A204.1 (cell line): ENCODE measurements at regions not wholly inside any gene's neighbourhood (a gene's known extent, or its start where the extent isn't known, plus 50 kb on each side); places are given as distances from the start of the nearest gene placed in this dataset.
"Not testable (repeated sequence)": the region's sequence is repeated elsewhere in the genome, so short reads cannot be mapped to it uniquely, and the experiment has no call there.

ENCODE experiments used
- FAIRE-seq: peaks from 2 replicates; lab custom pipeline; 2012; peaks lifted over from hg19 to GRCh38; lab: Jason Lieb, UNC

DNA sequence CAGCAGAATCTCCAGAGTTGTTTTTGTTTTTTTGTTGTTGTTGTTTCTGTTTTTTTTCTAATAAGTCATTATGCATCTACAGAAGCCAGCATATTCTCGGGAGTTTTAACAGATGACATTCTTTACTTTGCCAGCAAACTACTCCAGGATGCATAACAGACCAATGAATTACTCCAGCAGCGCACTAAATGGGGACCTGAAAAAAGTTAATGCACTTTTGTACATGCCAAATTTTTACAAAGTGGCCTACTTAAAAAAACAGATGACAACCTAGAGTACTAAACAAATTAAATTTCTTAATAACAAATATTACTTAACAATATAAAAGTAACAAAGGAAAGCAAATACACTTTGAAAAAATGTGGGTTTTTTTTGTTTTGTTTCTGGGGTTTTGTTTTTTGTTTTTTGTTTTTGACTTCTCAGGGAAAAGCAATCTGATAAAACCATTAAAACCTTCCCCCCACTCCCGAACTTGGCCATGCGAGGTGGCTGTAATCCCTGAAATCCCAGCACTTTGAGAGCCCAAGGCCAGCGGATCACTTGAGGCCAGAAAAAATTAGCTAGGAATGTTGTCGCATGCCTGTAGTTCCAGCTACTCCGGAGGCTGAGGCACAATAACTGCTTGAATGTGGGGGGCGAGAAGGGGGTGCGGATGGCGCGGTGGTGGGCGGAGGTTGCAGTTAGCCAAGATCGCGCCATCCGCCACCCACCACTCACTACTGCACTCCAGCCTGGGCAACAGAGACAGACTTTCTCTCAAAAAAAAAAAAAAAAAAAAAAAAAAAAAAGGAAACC is 352.4 kb downstream of the CETN3 start:
- FAIRE-seq = no peak

DNA sequence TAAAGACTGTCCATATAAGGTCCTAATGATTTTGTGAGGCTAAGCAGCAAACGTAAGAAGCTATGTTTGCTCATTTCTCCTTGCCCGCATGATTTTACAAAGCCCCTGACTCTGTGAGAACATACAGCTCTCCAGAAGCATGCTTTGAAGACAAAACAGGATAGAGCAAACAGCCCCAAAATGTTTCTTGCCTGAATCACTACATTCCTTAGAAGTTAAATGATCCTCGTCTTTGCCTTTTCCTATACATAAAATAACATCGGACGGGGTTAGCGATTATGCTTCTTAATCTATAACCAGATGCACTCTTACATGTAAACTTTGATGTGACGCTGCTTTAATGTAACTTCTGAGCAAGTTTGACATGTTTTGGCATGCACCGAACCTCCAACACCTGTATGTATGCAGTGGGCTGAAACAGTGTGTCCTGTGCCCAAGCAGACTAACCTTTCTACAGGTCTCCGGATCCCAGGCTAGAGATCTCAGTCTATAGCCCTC is 353.7 kb downstream of the CETN3 start:
- no peak for FAIRE-seq

DNA sequence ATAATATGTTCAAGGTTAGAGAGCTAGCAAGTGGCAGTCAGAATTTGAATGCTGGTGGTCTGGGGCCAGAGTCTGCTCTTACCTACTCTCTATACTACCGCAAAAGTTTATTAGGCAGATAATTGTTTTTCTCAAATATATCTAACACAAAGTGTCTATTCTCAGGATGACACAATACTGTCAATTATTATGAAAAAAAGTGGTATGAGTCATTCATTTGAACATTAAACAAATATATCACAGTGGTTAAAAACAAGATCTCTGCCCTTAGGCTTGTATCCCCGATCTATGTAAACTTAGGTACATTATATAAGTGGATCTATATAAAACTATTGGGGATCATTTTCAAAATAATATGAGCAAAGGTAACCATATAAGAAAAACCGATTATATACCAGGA is 354.9 kb downstream of the CETN3 start:
- no peak for FAIRE-seq

DNA sequence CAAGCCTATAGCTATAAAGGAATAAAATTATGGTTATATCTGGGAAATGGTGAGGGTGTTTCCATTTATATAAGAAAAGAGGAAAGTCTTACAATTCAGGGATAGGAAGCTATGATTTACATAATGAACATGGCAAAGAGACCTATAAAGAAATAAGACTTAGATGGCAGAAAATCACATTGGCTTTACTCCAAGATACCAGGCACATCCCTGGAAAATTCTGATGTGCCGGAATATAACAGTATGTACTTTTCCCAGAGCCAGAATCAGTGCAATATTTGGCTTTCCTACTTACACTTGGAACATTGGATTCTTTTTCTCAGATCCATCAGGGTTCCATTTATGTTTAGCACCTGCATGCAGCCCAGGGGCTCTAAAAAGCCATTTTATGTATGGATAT is 357.8 kb downstream of the CETN3 start:
- FAIRE-seq = no peak

DNA sequence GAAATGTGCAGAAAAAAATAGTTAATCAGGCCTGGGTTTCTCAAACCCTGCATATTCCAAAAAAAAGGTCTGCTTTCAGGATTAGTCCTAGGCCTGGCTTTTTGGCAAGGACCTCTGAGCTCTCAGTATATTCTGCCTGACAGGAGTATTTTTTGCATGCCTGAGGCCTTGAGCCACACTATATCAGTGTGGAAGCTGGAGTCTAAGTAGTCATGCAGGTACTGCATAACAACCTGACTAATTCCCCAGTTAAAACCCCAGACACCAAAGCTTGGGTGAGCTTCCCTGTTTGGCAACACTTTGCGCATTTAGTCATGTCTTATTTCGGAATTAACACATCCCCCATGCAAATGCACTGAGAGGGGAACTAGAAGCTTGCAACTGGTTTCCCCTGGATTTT is 359.5 kb downstream of the CETN3 start:
- FAIRE-seq = no peak

DNA sequence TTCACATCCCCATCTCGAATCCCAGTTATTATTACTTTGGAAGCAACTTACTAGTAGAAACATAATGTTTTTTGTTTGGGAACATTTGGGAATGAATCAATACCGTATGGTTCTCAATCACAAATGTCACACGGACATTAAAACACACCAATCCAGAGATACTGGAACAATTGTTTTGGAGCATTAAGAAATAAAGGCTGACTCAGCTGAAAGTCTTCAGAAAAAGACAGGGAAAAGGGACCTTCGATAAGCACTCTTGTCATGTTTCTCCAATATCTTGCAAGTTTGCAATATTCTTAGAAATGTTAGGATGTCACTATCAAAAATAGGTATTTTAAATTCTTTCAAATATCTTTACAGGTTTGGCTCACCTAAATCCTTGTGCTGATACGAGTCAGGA is 362.4 kb downstream of the CETN3 start:
- FAIRE-seq = no peak

GRCh38 chr5:90040082-90040481 is 369.5 kb downstream of the CETN3 start:
- FAIRE-seq = not testable (repeated sequence)

GRCh38 chr5:90037646-90038045 is 371.9 kb downstream of the CETN3 start:
- no peak for FAIRE-seq

DNA sequence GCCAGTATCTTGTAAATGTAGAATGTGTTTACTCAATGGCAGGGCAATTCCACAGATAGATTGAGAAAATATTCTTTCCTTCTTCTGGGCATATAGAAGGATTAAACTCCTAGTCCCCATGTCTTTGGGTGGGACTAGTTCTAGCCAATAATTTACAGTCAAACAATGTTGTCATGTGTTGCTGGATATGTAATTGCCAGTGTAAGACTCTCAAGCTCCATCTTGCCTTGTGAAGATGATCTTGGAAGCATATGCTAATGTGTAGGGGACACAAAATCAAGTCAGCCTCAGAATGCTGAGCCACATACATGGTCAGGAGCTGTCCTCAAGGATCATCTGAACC is 386.9 kb downstream of the CETN3 start:
- no peak for FAIRE-seq

GRCh38 chr5:90022002-90022710 is 387.4 kb downstream of the CETN3 start:
- FAIRE-seq = no peak

DNA sequence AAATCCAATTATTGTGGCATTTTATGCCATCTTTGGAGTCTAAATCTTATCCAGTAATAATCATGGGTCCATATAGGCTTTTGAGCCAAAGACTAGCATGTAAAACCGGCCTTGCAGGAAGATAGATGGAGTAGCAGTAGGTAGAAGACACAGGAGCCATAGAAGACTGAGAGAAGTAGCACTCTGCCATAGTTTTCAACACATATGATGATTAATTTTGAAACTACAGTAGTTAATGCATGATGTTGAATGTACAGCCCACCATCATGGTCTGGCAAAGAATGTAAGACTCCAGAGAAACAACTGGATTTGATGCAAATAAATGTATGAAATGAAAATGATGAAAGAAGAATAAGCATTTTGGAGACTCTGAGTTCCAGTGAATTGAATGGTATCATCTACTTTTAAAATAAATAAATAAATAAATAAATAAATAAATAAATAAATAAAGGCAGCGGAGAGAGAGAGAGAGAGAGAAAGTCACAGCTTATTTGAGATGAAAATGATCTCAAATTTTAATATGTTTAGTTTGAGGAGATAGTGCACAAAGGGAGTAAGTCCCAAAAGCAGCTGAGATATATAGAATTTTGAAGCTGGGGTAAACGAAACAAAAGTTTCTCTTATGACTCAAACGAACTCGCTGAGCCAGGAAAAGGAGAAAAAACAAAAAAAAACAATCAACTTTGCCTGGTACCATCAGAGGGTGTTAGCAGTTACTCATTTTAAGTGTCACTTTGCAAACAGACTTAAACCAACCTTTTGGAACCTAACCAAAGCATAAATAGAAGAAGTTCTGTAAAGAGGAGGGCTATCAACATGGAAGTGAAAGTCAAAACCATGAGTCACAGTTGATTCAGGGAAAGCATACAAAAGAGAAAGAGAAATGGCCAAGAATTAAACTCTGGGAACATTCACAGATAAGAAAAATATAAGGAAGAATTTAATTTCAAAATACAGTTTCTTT is 388.7 kb downstream of the CETN3 start:
- FAIRE-seq = peak; percentile 99

GRCh38 chr5:90017239-90017638 is 392.3 kb downstream of the CETN3 start:
- FAIRE-seq = no peak

DNA sequence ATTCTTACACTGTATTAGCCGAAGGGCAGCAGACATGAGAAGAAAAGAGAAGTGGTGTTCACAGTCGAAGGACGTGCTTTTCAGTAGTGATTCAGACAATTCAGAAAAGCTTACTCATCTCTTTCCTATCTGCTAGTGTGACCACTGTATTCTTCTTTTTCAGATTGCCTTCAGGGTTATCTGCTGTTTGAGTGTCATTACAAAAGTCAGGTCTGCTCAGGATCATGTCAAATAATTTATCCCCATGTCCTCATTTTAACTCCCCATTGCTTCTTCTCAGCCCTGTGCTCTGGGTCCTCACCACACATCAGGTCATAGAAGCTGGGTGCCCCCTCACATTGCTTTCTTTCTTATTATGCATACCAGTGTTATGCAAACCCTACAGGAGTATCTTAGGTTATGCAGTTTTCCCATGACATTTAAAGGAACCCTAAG is 394.0 kb downstream of the CETN3 start:
- FAIRE-seq = no peak

DNA sequence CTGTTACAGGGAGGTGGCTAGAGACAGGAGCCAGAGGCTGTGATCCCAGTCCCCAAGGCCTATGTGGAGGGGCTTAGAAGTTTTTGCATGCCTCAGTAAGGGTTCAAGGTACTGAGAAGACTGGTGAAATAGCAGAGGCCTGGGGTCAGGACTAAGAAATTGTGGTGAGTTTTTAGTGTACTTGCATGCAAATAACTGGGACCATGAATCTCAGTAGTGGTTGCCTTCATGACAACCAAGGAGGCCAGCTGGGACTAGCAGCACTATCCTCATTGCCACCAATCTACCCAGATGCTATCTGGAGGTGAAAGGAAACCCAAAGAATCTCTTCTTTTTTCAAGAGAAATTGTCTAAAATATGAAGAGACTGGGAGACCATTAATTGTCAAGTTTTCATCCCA is 395.1 kb downstream of the CETN3 start:
- FAIRE-seq = no peak

DNA sequence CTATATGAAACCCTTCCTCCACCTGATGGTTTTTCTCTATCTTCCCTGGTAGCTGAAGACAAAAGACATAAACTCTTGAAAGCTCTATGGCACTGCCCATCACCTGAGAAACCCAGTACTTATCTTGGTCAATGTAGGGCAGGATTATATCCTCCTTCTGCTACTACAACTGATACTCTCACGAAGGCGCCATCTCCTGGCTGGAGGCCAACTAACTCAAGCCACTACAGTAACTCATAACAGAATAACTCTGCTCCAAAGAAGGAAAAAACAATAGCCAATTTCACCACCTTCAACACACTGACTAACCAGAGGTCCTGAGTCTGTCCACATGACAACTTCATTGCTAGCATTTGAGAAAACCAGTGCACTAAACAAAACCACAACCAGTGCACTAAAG is 409.2 kb downstream of the CETN3 start:
- FAIRE-seq = no peak

- FAIRE-seq = no peak
Measured at GRCh38 chr5:89998519-89999305, 410.8 kb downstream of the CETN3 start.

- no peak for FAIRE-seq
Measured at GRCh38 chr5:89996890-89997289, 412.7 kb downstream of the CETN3 start.

DNA sequence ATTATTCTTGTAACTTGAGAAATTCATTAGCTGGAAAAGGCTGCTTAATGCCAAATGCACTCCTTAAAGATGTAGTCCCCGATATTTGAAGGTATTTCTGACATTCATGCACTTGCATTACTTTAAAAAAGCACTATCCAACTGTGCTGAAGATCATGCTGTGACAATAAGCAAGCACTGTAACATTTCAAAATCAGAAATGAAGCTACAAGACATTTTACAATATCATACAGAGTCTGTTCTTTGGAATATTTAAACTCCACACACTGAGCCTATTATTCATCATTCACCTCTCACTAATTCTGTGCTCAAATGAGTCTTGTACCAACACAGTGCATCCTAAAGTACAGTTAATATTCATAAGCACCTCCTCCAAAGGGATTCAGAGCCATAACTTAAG is 413.2 kb downstream of the CETN3 start:
- FAIRE-seq = no peak

DNA sequence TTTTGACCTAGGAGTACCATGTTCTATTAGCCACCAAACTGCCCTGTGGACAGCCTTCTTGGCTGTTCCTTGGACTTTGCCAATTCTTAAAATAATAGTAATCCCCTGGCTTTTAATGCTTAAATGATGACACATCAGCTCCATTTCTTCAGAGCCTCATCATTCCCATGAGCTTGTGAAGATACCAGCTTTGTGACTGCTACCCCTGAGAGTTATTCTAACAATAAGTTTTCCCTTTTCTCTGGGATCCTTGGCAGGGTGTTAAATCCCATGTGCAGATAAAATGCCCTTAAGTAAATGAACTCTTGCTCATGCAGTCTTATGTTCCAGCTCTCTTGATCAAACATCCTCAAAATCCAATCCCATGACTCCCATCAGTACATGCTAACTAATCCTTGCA is 415.3 kb downstream of the CETN3 start:
- no peak for FAIRE-seq

- no peak for FAIRE-seq
Measured at GRCh38 chr5:89992201-89992600, 417.4 kb downstream of the CETN3 start.

DNA sequence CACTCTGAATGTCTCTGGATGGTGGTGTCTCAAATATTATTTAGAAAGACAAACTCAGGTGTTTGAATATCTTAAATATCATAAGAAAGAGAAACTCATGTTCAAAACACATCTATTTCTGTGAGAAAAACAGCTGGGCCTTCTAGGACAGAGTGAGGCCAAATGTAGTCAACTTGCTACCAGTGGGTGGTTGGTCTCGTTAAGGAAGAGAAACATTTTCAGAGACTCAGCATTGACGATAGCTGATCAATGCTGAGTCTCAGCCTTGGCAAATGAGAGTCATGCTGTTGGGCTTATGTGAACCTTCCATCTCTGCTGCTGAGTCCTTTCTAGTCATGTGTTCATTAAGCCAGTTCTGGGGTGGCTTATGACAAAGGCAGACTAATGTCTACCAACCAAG is 418.0 kb downstream of the CETN3 start:
- no peak for FAIRE-seq

- no peak for FAIRE-seq
Measured at GRCh38 chr5:89989776-89990175, 419.8 kb downstream of the CETN3 start.
